GM10266 (cell line): ENCODE measurements at regions not wholly inside any gene's neighbourhood (a gene's known extent, or its start where the extent isn't known, plus 50 kb on each side); places are given as distances from the start of the nearest gene placed in this dataset.

Experiments
- DNase-seq: peaks from one replicate; pipeline ENCODE4 v3.0.0; 2012; ENCODE audit errors: extremely low spot score
- TF ChIP-seq, protein P1 (sequence below): IDR thresholded peaks from 2 replicates; pipeline ENCODE4 v1.5.1; 2012; ENCODE audit warnings: mild to moderate bottlenecking, low read depth; ENCODE audit not compliant: control insufficient read depth, insufficient read depth; ENCODE audit errors: missing control alignments

DNA sequence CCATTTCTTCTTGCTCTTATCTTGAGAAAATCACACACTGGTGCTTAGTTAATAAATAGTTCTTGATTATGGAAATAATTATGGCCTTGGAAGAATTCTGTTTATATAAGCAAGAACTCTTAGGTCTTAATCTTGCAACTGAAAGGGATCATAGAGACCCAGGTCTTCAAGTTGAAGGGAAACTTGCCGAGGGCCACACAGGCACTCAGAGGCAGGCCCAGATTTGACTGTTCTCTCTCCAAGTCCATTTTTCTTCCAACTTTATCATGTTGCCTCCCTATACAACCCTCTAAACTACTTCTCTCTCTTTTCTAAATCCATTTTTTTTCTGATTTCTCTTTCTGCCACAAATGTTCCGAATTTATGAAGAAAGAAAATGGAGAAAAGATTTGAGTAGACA, 94.5 kb upstream of the RMDN2 start:
- DNase-seq = no peak
- TF ChIP-seq, protein P1, sequence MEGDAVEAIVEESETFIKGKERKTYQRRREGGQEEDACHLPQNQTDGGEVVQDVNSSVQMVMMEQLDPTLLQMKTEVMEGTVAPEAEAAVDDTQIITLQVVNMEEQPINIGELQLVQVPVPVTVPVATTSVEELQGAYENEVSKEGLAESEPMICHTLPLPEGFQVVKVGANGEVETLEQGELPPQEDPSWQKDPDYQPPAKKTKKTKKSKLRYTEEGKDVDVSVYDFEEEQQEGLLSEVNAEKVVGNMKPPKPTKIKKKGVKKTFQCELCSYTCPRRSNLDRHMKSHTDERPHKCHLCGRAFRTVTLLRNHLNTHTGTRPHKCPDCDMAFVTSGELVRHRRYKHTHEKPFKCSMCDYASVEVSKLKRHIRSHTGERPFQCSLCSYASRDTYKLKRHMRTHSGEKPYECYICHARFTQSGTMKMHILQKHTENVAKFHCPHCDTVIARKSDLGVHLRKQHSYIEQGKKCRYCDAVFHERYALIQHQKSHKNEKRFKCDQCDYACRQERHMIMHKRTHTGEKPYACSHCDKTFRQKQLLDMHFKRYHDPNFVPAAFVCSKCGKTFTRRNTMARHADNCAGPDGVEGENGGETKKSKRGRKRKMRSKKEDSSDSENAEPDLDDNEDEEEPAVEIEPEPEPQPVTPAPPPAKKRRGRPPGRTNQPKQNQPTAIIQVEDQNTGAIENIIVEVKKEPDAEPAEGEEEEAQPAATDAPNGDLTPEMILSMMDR = no peak

DNA sequence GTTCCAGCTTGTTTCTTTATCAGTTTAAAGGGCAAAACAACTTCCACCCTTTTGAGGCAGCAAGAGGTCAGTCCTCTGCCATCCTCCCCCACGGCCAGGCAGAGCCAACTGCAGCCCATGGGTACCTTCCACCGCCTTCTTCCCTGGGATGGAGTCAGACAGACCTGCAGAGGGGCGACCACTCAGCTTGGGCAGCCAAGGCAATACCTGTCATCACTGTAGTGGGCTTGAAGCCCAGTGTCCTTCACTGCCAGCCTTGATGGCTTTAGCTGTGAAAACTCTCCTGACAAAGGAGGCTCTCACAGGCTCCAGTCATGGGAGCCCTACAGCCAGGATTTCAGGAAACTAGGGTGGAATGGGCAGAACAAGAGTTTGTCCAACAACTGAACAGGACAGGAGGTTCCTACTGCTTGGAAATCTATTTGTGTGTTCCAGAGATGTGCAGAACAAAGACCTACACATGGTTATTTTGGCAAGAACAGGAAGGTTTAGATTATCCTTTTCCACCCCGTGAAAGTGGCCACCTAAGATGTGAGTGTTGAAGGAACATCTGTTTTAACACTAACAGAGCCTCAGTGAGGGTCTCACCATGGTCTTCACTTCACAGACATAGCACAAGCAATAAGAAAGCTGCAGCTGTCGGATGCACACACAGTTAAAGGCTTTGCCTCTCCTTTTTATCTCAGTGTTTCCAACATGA, 93.9 kb upstream of the RMDN2 start:
- TF ChIP-seq, protein P1 = no peak

DNA sequence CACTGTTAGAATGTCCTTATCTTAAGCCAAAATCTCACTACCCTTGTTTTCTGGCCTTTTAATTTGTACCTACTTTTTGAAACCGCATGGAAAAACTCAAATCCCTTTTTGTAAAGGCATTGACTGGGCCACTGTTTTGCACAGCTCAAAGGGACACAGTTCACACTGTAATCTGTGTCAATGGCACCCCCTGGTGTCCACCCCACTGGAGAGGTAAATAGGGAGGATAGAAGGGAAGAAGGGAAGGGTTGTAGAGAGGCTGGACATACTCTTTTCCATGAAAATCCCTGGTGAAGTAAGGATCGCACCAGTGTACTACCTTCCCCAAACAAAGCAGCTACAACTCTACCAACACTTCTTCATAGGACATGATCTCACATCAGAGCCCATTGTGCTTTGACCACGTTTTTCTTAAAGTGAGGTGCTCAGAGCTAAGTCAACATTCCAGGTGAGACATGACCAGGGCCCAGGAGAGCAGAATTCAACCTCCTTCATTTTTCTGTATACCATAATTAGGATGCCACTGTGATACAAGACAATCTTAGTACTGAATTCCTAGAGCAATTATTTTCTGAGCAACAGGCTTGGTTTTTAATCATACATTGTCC, 92.4 kb upstream of the RMDN2 start:
- DNase-seq = peak; percentile 52
- TF ChIP-seq, protein P1 = peak; percentile 85

More for the DNA sequence above, 93.9 kb upstream of the RMDN2 start:
- no peak for DNase-seq

DNA sequence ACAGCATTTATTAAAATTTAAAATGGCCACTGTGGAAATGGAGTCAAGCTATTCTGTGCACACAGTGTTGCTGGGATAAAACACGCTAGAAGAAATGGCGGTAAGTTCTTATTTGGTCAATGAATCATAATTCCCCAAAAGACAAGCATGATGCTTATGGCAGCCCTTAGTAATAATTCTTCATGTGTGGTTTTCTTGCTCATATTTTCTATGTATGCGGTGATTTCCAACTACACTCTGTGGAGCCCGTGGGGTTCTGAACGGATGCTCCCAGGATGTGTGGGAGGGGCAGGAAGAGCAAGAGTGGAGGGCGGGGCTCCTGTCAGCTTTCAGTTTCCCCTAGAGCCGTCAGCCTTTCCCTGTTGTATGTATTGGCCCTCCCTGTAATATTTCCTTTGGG, 91.7 kb upstream of the RMDN2 start:
- TF ChIP-seq, protein P1 = no peak
- DNase-seq = peak; percentile 30

DNA sequence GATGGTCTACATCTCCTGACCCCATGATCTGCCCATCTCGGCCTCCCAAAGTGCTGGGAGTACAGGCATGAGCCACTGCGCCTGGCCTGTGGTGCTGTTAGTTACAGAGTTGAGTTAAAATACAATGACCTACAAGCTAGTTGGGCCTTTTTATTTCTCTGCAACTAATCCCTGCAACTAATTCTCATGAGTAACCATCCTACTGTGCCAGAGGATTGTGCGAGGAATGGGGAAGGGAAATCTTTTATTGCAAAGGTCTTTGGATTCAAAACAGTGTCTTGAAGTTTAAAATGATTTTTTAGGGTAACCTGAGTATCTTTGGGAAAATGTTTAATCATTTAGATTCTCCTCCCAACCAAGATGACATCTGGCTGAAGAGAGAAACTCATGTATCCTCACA, 88.8 kb upstream of the RMDN2 start:
- no peak for DNase-seq
- TF ChIP-seq, protein P1 = no peak

DNA sequence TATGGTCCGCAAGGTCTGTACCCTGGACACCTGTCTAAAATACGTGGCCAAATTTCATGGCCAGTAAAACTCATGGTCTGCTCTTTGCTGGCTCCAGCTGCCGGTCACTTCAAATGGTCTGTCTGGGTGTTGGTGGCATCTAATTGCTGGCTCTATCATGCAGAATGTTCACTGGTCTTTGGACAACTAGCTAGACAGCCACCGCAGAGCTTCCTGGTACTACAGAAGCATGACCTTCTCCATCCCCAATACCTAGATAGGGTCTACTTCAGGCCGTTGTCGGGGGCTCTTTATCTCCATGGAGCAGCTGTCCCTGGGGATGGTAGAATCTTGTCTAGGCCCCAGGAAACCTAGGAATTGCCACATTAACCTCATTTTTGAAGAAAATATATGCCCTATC, 88.4 kb upstream of the RMDN2 start:
- no peak for DNase-seq
- TF ChIP-seq, protein P1 = no peak

DNA sequence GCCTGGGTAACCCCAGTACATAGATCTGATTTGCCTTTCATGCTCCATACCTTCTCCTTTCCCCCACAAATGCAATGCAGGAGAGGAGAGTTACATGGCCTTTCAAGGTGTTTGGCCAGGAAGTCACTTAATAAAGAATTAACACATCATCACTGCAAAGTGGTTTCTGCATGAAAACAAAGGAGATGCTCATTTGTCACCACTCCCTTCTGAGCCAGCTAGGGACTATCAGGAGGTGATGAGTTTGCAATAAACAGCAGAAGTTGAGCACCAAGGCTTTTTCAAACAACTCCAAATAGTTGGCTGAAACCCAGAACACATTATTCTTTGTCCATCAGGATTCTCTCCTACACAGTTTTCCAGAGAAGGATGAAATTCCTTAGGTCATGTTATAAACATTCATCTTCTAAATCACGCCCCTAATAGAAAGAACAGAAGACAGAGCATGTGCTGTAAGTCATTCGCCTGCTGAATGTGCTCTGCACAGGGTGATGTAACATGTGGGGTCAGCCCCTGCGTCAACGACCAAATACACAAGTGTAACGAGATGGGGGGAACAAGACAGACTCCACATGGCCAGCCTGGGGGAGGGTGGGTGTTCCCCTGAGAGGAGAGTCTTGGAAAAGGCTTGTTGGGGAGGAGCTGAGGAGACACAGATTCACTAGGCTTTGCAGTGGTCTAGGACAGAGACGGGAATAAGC, 87.3 kb upstream of the RMDN2 start:
- TF ChIP-seq, protein P1 = no peak
- DNase-seq = no peak
